H9 (cell line): ENCODE measurements at regions not wholly inside any gene's neighbourhood (a gene's known extent, or its start where the extent isn't known, plus 50 kb on each side); places are given as distances from the start of the nearest gene placed in this dataset.
A peak's percentile ranks its signal among the peaks of the same experiment; 100 is the strongest.

Source experiments
- DNase-seq: peaks from one replicate; pipeline ENCODE4 v3.0.0-alpha.2; 2017
- H2AFZ ChIP-seq: one replicate; pipeline ENCODE4 v1.6.1; 2013; ENCODE audit warnings: mild to moderate bottlenecking, low read length, control low read depth, moderate library complexity
- H2AK5ac ChIP-seq: 2 replicates; pipeline ENCODE4 v1.6.1; 2013; ENCODE audit warnings: low read length, control low read depth, mixed read lengths; ENCODE audit not compliant: insufficient read length
- H2BK120ac ChIP-seq: one replicate; pipeline ENCODE4 v1.6.1; 2013; ENCODE audit warnings: low read depth, mild to moderate bottlenecking, low read length, control low read depth, inconsistent platforms; ENCODE audit not compliant: poor library complexity, severe bottlenecking
- H2BK12ac ChIP-seq: 2 replicates; pipeline ENCODE4 v1.6.1; 2013; ENCODE audit warnings: low read length, control low read depth, mixed read lengths, low read depth; ENCODE audit not compliant: insufficient read length
- H2BK15ac ChIP-seq: 2 replicates; pipeline ENCODE4 v1.6.1; 2013; ENCODE audit warnings: low read depth, low read length, control low read depth
- H2BK20ac ChIP-seq: one replicate; pipeline ENCODE4 v1.6.1; 2013; ENCODE audit warnings: low read depth, mild to moderate bottlenecking, low read length, control low read depth, inconsistent platforms; ENCODE audit not compliant: poor library complexity, severe bottlenecking
- H2BK5ac ChIP-seq: 2 replicates; pipeline ENCODE4 v1.6.1; 2013; ENCODE audit warnings: low read length, control low read depth, mixed read lengths; ENCODE audit not compliant: insufficient read length
- H3K14ac ChIP-seq: 2 replicates; pipeline ENCODE4 v1.6.1; 2013; ENCODE audit warnings: low read length, control low read depth; ENCODE audit not compliant: insufficient read depth
- H3K18ac ChIP-seq: 2 replicates; pipeline ENCODE4 v1.6.1; 2013; ENCODE audit warnings: low read depth, mild to moderate bottlenecking, mixed read lengths, low read length, control low read depth; ENCODE audit not compliant: insufficient read length
- H3K23ac ChIP-seq: 2 replicates; pipeline ENCODE4 v1.6.1; 2013; ENCODE audit warnings: low read length, control low read depth, mixed read lengths, low read depth; ENCODE audit not compliant: insufficient read length
- H3K23me2 ChIP-seq: 2 replicates; pipeline ENCODE4 v1.6.1; 2013; ENCODE audit warnings: low read depth, mild to moderate bottlenecking, mixed read lengths, low read length, control low read depth; ENCODE audit not compliant: insufficient read length, poor library complexity, severe bottlenecking
- H3K27ac ChIP-seq: 2 replicates; pipeline ENCODE4 v1.5.1; 2013; ENCODE audit warnings: low read length, control low read depth, mixed read lengths, low read depth; ENCODE audit not compliant: insufficient read length
- H3K27me3 ChIP-seq: 2 replicates; pipeline ENCODE4 v1.6.1; 2013; ENCODE audit warnings: low read length, control low read depth, inconsistent platforms; ENCODE audit not compliant: insufficient read depth
- H3K4ac ChIP-seq: 2 replicates; pipeline ENCODE4 v1.6.1; 2013; ENCODE audit warnings: low read depth, mild to moderate bottlenecking, control low read depth, inconsistent platforms, low read length, moderate library complexity
- H3K4me1 ChIP-seq: 2 replicates; pipeline ENCODE4 v1.6.1; 2013; ENCODE audit warnings: low read length, control low read depth, inconsistent platforms; ENCODE audit not compliant: insufficient read depth
- H3K4me2 ChIP-seq: 2 replicates; pipeline ENCODE4 v1.6.1; 2013; ENCODE audit warnings: low read length, control low read depth, mixed read lengths; ENCODE audit not compliant: insufficient read length, insufficient read depth
- H3K56ac ChIP-seq: 2 replicates; pipeline ENCODE4 v1.6.1; 2013; ENCODE audit warnings: low read depth, mild to moderate bottlenecking, mixed read lengths, low read length, control low read depth; ENCODE audit not compliant: insufficient read length
- H3K79me1 ChIP-seq: 2 replicates; pipeline ENCODE4 v1.6.1; 2013; ENCODE audit warnings: low read depth, mild to moderate bottlenecking, moderate library complexity, low read length, control low read depth, inconsistent platforms; ENCODE audit not compliant: insufficient read depth, poor library complexity, severe bottlenecking
- H3K79me2 ChIP-seq: 2 replicates; pipeline ENCODE4 v1.6.1; 2013; ENCODE audit warnings: low read length, control low read depth, inconsistent platforms; ENCODE audit not compliant: insufficient read depth
- H3K9ac ChIP-seq: 2 replicates; pipeline ENCODE4 v1.6.1; 2013; ENCODE audit warnings: low read length, control low read depth, mixed read lengths; ENCODE audit not compliant: insufficient read length; ENCODE audit errors: extremely low read depth
- H3K9me3 ChIP-seq: one replicate; pipeline ENCODE4 v1.6.1; 2013; ENCODE audit warnings: low read depth, low read length, inconsistent platforms; ENCODE audit not compliant: control insufficient read depth
- H3T11ph ChIP-seq: one replicate; pipeline ENCODE4 v1.6.1; 2013; ENCODE audit warnings: mild to moderate bottlenecking, low read length, control low read depth, inconsistent platforms
- H4K20me1 ChIP-seq: one replicate; pipeline ENCODE4 v1.6.1; 2013; ENCODE audit not compliant: control insufficient read depth, insufficient read length, insufficient read depth
- H4K5ac ChIP-seq: 2 replicates; pipeline ENCODE4 v1.6.1; 2013; ENCODE audit warnings: low read depth, mild to moderate bottlenecking, mixed read lengths, low read length, control low read depth; ENCODE audit not compliant: insufficient read length
- H4K8ac ChIP-seq: replicated peaks from 2 replicates; pipeline ENCODE4 v1.6.1; 2013; ENCODE audit warnings: low read length, control low read depth, mixed read lengths, low read depth; ENCODE audit not compliant: insufficient read length
- H4K91ac ChIP-seq: 2 replicates; pipeline ENCODE4 v1.6.1; 2013; ENCODE audit warnings: low read depth, mild to moderate bottlenecking, moderate library complexity, mixed read lengths, low read length, control low read depth; ENCODE audit not compliant: insufficient read length
- H3K27ac Mint-ChIP-seq, 3 experiments: 2 replicates in 2 of 3; 3 replicates in 1 of 3; pipeline ENCODE4 v1.8.0; 2020 to 2021; ENCODE audit warnings: mixed read lengths in 3 of 3, mild to moderate bottlenecking in 1 of 3, moderate library complexity in 1 of 3
- H3K27me3 Mint-ChIP-seq: 2 replicates; pipeline ENCODE4 v1.8.0; 2021; ENCODE audit warnings: low read depth, mild to moderate bottlenecking, moderate library complexity, mixed read lengths
- H3K36me3 Mint-ChIP-seq, 3 experiments: 2 replicates in 2 of 3; 3 replicates in 1 of 3; pipeline ENCODE4 v1.8.0; 2020 to 2021; ENCODE audit warnings: low read depth in 3 of 3, mixed read lengths in 3 of 3; ENCODE audit not compliant: insufficient read depth in 1 of 3
- H3K4me1 Mint-ChIP-seq, 2 experiments: 2 replicates each; pipeline ENCODE4 v1.8.0; 2020; ENCODE audit warnings: mixed read lengths in 2 of 2
- H3K4me3 Mint-ChIP-seq, 2 experiments: 2 replicates in 1 of 2; 3 replicates in 1 of 2; pipeline ENCODE4 v1.8.0; 2020 to 2021; ENCODE audit warnings: mild to moderate bottlenecking in 2 of 2, mixed read lengths in 2 of 2, moderate library complexity in 1 of 2
- H3K9me3 Mint-ChIP-seq, 2 experiments: 2 replicates in 1 of 2; 3 replicates in 1 of 2; pipeline ENCODE4 v1.8.0; 2020; ENCODE audit warnings: mild to moderate bottlenecking in 2 of 2, mixed read lengths in 2 of 2, moderate library complexity in 1 of 2
- WGBS: extraction: QIAGEN DNeasy Blood & Tissue Kit; methylation state at CpG from one replicate; pipeline ENCODE4 v1.1.7; 2013; ENCODE audit warnings: missing lambda C conversion rate, low lambda C conversion rate, mixed read lengths; ENCODE audit not compliant: insufficient read length; ENCODE audit errors: extremely low coverage; 5-methylcytosine and 5-hydroxymethylcytosine counted together
- TF ChIP-seq, protein P1 (sequence below): fragments of 200-600 bp; sonication (generic); conservative IDR thresholded peaks from 3 replicates; pipeline ENCODE4 v1.8.0; 2021; ENCODE audit warnings: antibody characterized with exemption, mild to moderate bottlenecking

- Histone ChIP-seq H4K91ac (no peak overlapping the region), H3K18ac (peak overlapping the region; percentile 34), H2BK12ac (no peak overlapping the region), H2AK5ac (no peak overlapping the region), H2AFZ (no peak overlapping the region), H3K79me1 (no peaks in the 10 kb centered on the region), H3K9me3 (no peaks in the 10 kb centered on the region), H3K4ac (no peak overlapping the region), H3K4me1 (no peaks in the 10 kb centered on the region; the same call in 1 of the 2 replicates), H3K14ac (no peak overlapping the region), H3K27me3 (no peaks in the 10 kb centered on the region), H2BK120ac (no peak overlapping the region), H3K23me2 (no peaks in the 10 kb centered on the region), H4K20me1 (no peaks in the 10 kb centered on the region), H3K79me2 (no peaks in the 10 kb centered on the region), H3K27ac (no peak overlapping the region), H3K56ac (no peak overlapping the region), H4K8ac (no peak overlapping the region), H3K4me2 (no peak overlapping the region), H4K5ac (no peak overlapping the region), H2BK20ac (no peak overlapping the region), H3T11ph (no peak overlapping the region), H2BK15ac (no peak overlapping the region), H2BK5ac (no peak overlapping the region), H3K23ac (no peak overlapping the region), H3K9ac (no peak overlapping the region)
- no peak overlapping the region for H3K27ac Mint-ChIP-seq
- TF ChIP-seq, protein P1, sequence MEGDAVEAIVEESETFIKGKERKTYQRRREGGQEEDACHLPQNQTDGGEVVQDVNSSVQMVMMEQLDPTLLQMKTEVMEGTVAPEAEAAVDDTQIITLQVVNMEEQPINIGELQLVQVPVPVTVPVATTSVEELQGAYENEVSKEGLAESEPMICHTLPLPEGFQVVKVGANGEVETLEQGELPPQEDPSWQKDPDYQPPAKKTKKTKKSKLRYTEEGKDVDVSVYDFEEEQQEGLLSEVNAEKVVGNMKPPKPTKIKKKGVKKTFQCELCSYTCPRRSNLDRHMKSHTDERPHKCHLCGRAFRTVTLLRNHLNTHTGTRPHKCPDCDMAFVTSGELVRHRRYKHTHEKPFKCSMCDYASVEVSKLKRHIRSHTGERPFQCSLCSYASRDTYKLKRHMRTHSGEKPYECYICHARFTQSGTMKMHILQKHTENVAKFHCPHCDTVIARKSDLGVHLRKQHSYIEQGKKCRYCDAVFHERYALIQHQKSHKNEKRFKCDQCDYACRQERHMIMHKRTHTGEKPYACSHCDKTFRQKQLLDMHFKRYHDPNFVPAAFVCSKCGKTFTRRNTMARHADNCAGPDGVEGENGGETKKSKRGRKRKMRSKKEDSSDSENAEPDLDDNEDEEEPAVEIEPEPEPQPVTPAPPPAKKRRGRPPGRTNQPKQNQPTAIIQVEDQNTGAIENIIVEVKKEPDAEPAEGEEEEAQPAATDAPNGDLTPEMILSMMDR = no peak
- peaks cover 6 to 18% of the 10 kb centered on the region in 2 experiments for H3K9me3 Mint-ChIP-seq
- no CpG with 5 or more reads among the region's 3 CpGs for WGBS
- peaks cover 0 to 16% (median 10%) of the 10 kb centered on the region in 3 experiments; a peak in 4 of 7 replicates for H3K36me3 Mint-ChIP-seq
- peak; percentile 34 for DNase-seq
- peaks cover 8% of the 10 kb centered on the region; the same call in 1 of the 2 replicates for H3K27me3 Mint-ChIP-seq
- no peak overlapping the region for H3K4me3 Mint-ChIP-seq
- H3K4me1 Mint-ChIP-seq = peaks cover 9 to 16% of the 10 kb centered on the region in 2 experiments
Observed at GRCh38 chr14:46377305-46377704, 274.3 kb downstream of the RPL10L start.
